PFSK-1 (cell line): ENCODE measurements at regions not wholly inside any gene's neighbourhood (a gene's known extent, or its start where the extent isn't known, plus 50 kb on each side); places are given as distances from the start of the nearest gene placed in this dataset.

Experiments used
- FOXP2 ChIP-seq: optimal IDR thresholded peaks from 2 replicates; pipeline ENCODE3; 2011; ENCODE audit warnings: borderline replicate concordance, control low read depth, inconsistent platforms; ENCODE audit not compliant: insufficient read depth; ENCODE audit errors: extremely low read length, extremely low read depth
- POLR2AphosphoS5 ChIP-seq: IDR thresholded peaks from 2 replicates; pipeline ENCODE4 v1.6.1; 2012; ENCODE audit warnings: low read depth, mild to moderate bottlenecking, control low read depth, low read length, moderate library complexity
- SIN3A ChIP-seq: IDR thresholded peaks from 2 replicates; pipeline ENCODE4 v1.6.1; 2012; ENCODE audit warnings: mild to moderate bottlenecking, low read length, moderate library complexity, borderline replicate concordance; ENCODE audit not compliant: insufficient read depth
- TAF1 ChIP-seq: IDR thresholded peaks from 2 replicates; pipeline ENCODE4 v1.6.1; 2012; ENCODE audit warnings: low read length, control low read depth, borderline replicate concordance; ENCODE audit not compliant: insufficient read depth
- TF ChIP-seq, protein P1 (sequence below), 2 experiments: IDR thresholded peaks; 2 replicates each; pipeline versions ENCODE4 v1.6.1 to v1.8.0; 2011 to 2012; ENCODE audit warnings: low read depth in 2 of 2, low read length in 2 of 2, control low read depth in 1 of 2, inconsistent platforms in 1 of 2, mild to moderate bottlenecking in 1 of 2, moderate library complexity in 1 of 2; ENCODE audit not compliant: insufficient read depth in 1 of 2

DNA sequence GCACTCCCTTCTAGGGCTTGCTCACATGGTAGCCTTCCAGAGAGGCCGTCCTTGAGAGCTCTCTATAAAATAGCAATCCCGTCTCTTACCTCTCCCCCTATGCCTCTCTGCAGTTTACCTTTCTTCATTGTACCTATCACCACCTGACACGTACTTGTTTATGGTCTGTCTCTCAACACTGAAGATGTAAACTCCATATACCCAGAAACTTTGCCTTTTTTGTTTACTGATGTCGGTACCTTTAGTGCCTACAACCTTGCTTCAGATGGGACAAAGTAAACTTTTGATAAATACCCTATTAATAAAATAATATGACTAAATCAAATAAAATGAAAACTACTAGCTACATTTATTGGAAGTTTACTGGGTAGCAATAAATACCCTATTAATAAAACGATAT lies 220.6 kb downstream of the GPAM start:
- no peak for TF ChIP-seq POLR2AphosphoS5

DNA sequence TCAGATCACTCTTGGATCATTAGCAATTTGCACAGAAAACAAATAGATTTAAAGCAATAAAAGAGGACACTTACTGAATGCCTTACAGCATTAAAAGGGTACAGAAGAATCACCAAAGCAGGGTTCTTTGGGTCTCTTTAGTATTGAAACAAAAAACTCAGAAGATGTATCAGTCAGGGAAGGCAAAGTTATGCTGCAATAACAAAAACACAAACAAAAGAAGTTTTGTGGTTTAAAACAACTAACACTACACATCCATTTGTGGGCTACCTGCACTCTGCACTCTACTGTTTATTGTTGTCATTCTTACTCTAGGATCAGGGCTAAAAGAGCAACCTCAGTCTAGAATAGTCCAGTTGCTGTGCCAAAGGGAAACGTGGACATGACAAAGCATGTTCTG lies 216.4 kb downstream of the GPAM start:
- TF ChIP-seq TAF1 (no peak), SIN3A (no peak), POLR2AphosphoS5 (no peak), FOXP2 (no peak)
- TF ChIP-seq, protein P1, sequence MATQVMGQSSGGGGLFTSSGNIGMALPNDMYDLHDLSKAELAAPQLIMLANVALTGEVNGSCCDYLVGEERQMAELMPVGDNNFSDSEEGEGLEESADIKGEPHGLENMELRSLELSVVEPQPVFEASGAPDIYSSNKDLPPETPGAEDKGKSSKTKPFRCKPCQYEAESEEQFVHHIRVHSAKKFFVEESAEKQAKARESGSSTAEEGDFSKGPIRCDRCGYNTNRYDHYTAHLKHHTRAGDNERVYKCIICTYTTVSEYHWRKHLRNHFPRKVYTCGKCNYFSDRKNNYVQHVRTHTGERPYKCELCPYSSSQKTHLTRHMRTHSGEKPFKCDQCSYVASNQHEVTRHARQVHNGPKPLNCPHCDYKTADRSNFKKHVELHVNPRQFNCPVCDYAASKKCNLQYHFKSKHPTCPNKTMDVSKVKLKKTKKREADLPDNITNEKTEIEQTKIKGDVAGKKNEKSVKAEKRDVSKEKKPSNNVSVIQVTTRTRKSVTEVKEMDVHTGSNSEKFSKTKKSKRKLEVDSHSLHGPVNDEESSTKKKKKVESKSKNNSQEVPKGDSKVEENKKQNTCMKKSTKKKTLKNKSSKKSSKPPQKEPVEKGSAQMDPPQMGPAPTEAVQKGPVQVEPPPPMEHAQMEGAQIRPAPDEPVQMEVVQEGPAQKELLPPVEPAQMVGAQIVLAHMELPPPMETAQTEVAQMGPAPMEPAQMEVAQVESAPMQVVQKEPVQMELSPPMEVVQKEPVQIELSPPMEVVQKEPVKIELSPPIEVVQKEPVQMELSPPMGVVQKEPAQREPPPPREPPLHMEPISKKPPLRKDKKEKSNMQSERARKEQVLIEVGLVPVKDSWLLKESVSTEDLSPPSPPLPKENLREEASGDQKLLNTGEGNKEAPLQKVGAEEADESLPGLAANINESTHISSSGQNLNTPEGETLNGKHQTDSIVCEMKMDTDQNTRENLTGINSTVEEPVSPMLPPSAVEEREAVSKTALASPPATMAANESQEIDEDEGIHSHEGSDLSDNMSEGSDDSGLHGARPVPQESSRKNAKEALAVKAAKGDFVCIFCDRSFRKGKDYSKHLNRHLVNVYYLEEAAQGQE (IDR thresholded peaks at IDR 0.05; ENCODE audit: insufficient read depth in 1 of 2, low read depth in 2 of 2, low read length in 2 of 2) = no peak

DNA sequence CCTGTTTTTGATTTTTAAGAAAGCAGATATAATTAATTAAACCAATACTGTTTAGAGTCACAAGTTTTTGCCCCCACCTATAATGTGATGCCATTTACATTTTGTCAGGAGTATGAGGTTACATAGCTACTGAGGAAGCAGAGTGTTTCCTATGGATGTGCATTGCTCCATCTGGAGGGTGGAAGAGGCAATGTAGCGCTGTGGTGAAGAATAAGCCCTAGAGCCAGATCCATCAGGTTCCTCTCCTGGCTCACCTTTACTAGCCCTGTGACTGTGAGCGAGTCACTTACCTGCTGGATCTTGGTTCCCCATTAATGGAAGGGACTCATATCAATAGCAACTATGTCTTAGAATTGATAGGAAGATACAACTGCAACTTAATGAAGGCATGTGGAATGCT lies 216.0 kb downstream of the GPAM start:
- no peak for TF ChIP-seq POLR2AphosphoS5
- no peak for TF ChIP-seq SIN3A
- TF ChIP-seq TAF1 = no peak
- TF ChIP-seq FOXP2 = no peak
- TF ChIP-seq, protein P1 (IDR thresholded peaks at IDR 0.05; ENCODE audit: insufficient read depth in 1 of 2, low read depth in 2 of 2, low read length in 2 of 2) = no peak

DNA sequence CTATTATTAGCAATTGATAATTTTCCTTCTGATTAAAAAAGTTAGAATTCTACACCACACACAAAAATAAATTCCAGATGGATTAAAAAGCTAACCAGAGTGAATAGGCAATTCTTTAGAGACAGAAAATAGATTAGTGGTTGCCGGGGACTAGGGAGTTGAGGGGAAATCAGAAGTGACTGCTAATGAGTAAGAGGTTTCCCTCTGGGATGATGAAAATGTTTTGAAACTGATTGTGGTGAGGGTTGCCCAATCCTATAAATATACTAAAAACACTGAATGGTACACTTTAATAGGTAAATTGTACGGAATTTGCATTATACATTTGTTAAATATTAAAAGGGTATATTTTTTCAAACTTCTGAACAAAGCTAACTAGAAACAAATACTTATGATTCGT lies 214.9 kb downstream of the GPAM start:
- TF ChIP-seq SIN3A (no peak), TAF1 (no peak), POLR2AphosphoS5 (no peak), FOXP2 (no peak)
- TF ChIP-seq, protein P1 (IDR thresholded peaks at IDR 0.05; ENCODE audit: insufficient read depth in 1 of 2, low read depth in 2 of 2, low read length in 2 of 2) = no peak

DNA sequence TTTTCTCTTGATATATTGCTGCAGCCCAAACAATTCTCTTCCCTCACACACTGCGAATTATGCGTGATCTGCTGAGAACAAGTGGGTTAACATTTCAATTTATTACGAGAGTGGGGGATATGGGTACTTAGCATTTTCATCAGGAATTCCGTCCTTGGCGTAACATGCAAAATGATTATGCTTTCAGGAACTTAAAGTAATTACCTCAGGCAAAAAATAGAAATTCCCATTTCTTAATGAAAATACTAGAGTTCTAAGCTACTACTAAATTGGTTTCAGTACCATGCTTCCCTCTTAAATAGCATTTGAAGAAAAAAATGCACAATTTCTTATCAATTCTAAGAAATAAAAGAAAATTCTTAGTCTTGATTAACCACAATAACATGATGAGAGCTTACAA lies 213.5 kb downstream of the GPAM start:
- no peak for TF ChIP-seq TAF1
- TF ChIP-seq, protein P1 (IDR thresholded peaks at IDR 0.05; ENCODE audit: insufficient read depth in 1 of 2, low read depth in 2 of 2, low read length in 2 of 2) = no peak
- TF ChIP-seq FOXP2 = no peak
- no peak for TF ChIP-seq POLR2AphosphoS5
- TF ChIP-seq SIN3A = no peak

DNA sequence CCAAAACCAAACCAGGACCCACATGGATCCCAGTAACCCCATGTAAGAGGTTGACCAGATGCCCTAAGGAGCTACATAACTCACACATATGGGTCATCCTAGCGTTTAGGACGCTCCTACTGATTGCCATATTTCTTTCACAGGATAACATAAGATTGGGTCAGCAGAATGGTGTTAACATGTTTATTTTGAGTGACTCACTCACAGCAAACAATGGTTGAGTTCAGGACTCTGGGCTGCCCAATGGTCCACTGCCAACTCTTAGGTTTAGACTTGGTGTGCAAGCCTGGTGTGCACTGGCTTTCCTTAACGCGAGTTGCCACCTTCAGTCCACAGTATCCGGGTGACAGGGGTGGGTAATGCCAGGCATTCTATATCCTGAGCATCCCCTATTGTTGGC lies 211.5 kb downstream of the GPAM start:
- TF ChIP-seq FOXP2 (no peak), SIN3A (no peak), POLR2AphosphoS5 (no peak), TAF1 (no peak)
- TF ChIP-seq, protein P1 (IDR thresholded peaks at IDR 0.05; ENCODE audit: insufficient read depth in 1 of 2, low read depth in 2 of 2, low read length in 2 of 2) = no peak
